ENCODE measurements at regions not wholly inside any gene's neighbourhood (a gene's known extent, or its start where the extent isn't known, plus 50 kb on each side); places are given as distances from the start of the nearest gene placed in this dataset.
"Not testable (repeated sequence)": the region's sequence is repeated elsewhere in the genome, so short reads cannot be mapped to it uniquely, and the experiment has no call there.

DNA sequence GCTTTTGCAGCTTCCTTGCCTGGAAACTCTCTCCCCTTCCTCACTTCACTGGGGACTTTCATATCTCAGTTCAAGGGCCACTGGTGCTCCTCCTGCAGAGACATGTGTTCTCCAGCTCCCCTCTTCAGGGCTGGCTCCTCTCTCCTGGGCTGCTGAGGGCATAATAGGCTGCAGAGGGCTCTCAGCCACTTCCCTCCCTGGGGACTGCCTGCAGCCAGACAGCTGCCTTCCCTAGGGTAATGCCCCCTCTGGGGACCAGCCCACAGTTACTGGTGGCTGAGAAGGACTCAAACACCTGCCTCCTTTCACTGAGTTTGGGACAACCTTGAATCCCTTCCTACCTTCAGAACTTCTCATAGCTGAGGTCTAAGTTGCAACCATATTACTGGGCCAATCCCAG lies 104.8 kb upstream of the POU3F1 start:
- no peak overlapping the region for H3K27ac ChIP-seq
- no peak overlapping the region for H3K4me3 ChIP-seq
- H3K9me3 ChIP-seq = peaks cover 0 to 24% (median 11%) of the 10 kb centered on the region in 8 donors
- no peaks in the 10 kb centered on the region for H3K36me3 ChIP-seq
- DNase-seq = no peak
- H3K27me3 ChIP-seq (replicated peaks in 1 of 7) = peaks cover 0 to 5% (median 0%) of the 10 kb centered on the region in 7 donors
- intact Hi-C loops (cut with DNase I; ENCODE audit: low total_unique reads) = no loop called here
- TF ChIP-seq POLR2A (IDR thresholded peaks at IDR 0.05) = no peak
- TF ChIP-seq, protein P1, sequence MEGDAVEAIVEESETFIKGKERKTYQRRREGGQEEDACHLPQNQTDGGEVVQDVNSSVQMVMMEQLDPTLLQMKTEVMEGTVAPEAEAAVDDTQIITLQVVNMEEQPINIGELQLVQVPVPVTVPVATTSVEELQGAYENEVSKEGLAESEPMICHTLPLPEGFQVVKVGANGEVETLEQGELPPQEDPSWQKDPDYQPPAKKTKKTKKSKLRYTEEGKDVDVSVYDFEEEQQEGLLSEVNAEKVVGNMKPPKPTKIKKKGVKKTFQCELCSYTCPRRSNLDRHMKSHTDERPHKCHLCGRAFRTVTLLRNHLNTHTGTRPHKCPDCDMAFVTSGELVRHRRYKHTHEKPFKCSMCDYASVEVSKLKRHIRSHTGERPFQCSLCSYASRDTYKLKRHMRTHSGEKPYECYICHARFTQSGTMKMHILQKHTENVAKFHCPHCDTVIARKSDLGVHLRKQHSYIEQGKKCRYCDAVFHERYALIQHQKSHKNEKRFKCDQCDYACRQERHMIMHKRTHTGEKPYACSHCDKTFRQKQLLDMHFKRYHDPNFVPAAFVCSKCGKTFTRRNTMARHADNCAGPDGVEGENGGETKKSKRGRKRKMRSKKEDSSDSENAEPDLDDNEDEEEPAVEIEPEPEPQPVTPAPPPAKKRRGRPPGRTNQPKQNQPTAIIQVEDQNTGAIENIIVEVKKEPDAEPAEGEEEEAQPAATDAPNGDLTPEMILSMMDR (IDR thresholded peaks at IDR 0.05 in 8 of 11, conservative IDR thresholded peaks at IDR 0.05 in 3 of 11) = no peak
- H3K4me1 ChIP-seq = no peaks in the 10 kb centered on the region

DNA sequence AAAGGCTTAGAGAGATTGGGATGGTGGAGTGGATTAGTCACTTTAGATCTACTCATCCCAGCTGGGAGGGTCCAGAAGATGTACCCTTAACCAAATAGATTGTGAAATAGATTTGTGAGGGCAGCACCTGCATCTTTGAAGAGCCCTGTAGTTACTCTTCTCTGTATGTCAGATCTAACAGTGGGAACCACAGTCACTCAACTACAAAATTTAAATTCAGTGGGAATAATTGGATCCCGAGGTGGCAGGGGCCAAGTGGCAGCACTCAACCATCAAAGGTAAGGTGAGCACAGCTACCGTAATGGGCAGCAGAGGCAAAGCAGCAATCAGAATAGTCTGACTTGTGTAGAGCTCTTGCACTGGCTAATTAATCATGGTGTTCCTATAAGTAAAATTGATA lies 99.5 kb upstream of the POU3F1 start:
- DNase-seq; H3K27ac ChIP-seq; H3K4me1 ChIP-seq; H3K36me3 ChIP-seq; intact Hi-C loops (cut with DNase I; ENCODE audit: low total_unique reads); H3K4me3 ChIP-seq: not testable (repeated sequence)
- Histone ChIP-seq H3K27me3 (replicated peaks in 1 of 7) (peaks cover 0 to 43% (median 0%) of the 10 kb centered on the region in 7 donors), H3K9me3 (peaks cover 0 to 24% (median 18%) of the 10 kb centered on the region in 8 donors)
- 67 to 96% (median 80%) methylated on average over 2 of the region's 2 CpGs for WGBS, 5 donors

DNA sequence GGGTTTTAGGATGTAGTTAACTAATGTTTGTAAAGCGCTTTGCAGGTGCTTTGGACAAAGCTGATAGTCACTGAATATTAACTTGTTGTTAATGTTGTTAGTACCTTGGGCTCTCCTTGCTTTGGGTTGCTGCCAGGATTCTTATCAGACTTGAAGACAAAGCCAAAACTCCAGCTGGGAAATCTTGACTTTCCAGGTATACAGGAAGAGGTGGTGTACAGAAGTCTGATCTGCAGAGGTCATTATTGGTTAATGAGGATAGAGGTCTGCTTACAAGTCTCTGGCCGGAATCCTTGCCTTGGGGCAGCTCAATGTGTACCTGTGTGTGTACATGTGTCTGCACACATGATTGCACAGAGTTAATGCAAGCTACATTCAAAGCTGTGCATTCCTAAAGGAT lies 96.0 kb upstream of the POU3F1 start:
- DNase-seq = no peak
- Histone ChIP-seq H3K27ac (no peak overlapping the region), H3K9me3 (peaks cover 0 to 24% (median 18%) of the 10 kb centered on the region in 8 donors), H3K36me3 (no peaks in the 10 kb centered on the region), H3K4me1 (no peaks in the 10 kb centered on the region), H3K4me3 (no peak overlapping the region), H3K27me3 (replicated peaks in 1 of 7) (peaks cover 0 to 76% (median 7%) of the 10 kb centered on the region in 7 donors)
- intact Hi-C loops (cut with DNase I; ENCODE audit: low total_unique reads) = no loop called here
- WGBS, 5 donors = 88 to 94% (median 90%) methylated on average over 2 of the region's 2 CpGs
- TF ChIP-seq POLR2A (IDR thresholded peaks at IDR 0.05) (no peak), POLR2AphosphoS5 (IDR thresholded peaks at IDR 0.05) (no peak)
- TF ChIP-seq, protein P1 (IDR thresholded peaks at IDR 0.05 in 8 of 11, conservative IDR thresholded peaks at IDR 0.05 in 3 of 11) = no peak

DNA sequence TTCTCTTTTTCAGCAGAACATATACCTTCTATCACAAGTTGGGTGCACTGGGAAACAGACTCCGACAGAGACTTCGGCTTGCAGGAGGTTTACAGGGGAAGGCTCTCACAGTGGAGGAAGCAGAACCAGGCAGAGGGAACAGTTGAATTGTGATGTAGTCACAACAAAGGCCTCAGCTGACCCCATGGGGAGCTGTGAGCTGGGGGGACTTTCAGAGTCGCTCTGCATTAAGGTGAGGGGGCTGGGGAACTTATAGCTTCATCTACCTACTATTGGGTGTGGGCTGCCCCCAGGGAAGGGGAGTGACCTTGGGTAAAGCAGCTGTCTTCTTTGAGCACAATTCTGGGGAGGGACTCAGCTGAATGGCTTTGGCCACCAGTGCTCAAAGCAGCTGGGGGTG lies 94.9 kb upstream of the POU3F1 start:
- H3K27ac ChIP-seq = no peak overlapping the region
- 36 to 47% (median 36%) methylated on average over 3 of the region's 3 CpGs for WGBS, 5 donors
- H3K27me3 ChIP-seq (replicated peaks in 1 of 7) = peaks cover 0 to 88% (median 15%) of the 10 kb centered on the region in 7 donors
- H3K4me3 ChIP-seq = no peak overlapping the region
- intact Hi-C loops (cut with DNase I; ENCODE audit: low total_unique reads) = no loop called here
- no peak for TF ChIP-seq POLR2A (IDR thresholded peaks at IDR 0.05)
- no peak for TF ChIP-seq POLR2AphosphoS5 (IDR thresholded peaks at IDR 0.05)
- TF ChIP-seq, protein P1 (IDR thresholded peaks at IDR 0.05 in 8 of 11, conservative IDR thresholded peaks at IDR 0.05 in 3 of 11) = no peak
- no peak for DNase-seq
- H3K9me3 ChIP-seq = peaks cover 0 to 17% (median 12%) of the 10 kb centered on the region in 8 donors
- H3K4me1 ChIP-seq = no peaks in the 10 kb centered on the region
- H3K36me3 ChIP-seq = no peaks in the 10 kb centered on the region

All from spleen (tissue), 11 donors.